ENCODE measurements at regions not wholly inside any gene's neighbourhood (a gene's known extent, or its start where the extent isn't known, plus 50 kb on each side); places are given as distances from the start of the nearest gene placed in this dataset.

- Histone ChIP-seq H3K4me2 (replicated peaks; ENCODE audit: extremely low read depth, low read length, poor library complexity, severe bottlenecking) (no peak overlapping the region), H3K9ac (ENCODE audit: insufficient read depth, low read length, poor library complexity, severe bottlenecking) (no peak overlapping the region), H3K9me3 (replicated peaks in 1 of 2; ENCODE audit: control insufficient read depth in 1 of 2, insufficient read depth in 1 of 2, low read length in 2 of 2) (no peaks in the 10 kb centered on the region), H2AFZ (ENCODE audit: insufficient read depth, low read depth, low read length, poor library complexity, severe bottlenecking) (no peak overlapping the region), H3K27ac (ENCODE audit: low read depth in 1 of 2, low read length in 2 of 2) (no peak overlapping the region), H3K36me3 (replicated peaks in 1 of 2; ENCODE audit: control insufficient read depth in 1 of 2, insufficient read depth in 2 of 2, low read length in 2 of 2) (no peaks in the 10 kb centered on the region), H3K4me1 (ENCODE audit: control insufficient read depth in 1 of 2, insufficient read depth in 2 of 2, low read length in 2 of 2) (no peaks in the 10 kb centered on the region), H3K27me3 (ENCODE audit: control insufficient read depth in 2 of 2, insufficient read depth in 2 of 2, low read length in 2 of 2) (no peaks in the 10 kb centered on the region), H4K20me1 (ENCODE audit: insufficient read depth, low read length) (no peaks in the 10 kb centered on the region), H3K79me2 (ENCODE audit: insufficient read depth, low read length) (no peaks in the 10 kb centered on the region), H3K4me3 (replicated peaks in 1 of 3; ENCODE audit: low read depth in 2 of 3, low read length in 3 of 3) (no peak overlapping the region)
- H3K4me3 Mint-ChIP-seq: no peak overlapping the region
- TF ChIP-seq CTCF (IDR thresholded peaks at IDR 0.05): no peak
- H3K4me1 Mint-ChIP-seq: no peaks in the 10 kb centered on the region
- WGBS (ENCODE audit: insufficient coverage): 93% methylated on average over 7 of the region's 10 CpGs
- intact Hi-C loops (cut with micrococcal nuclease): no loop called here
- no peaks in the 10 kb centered on the region for H3K36me3 Mint-ChIP-seq
- H3K9me3 Mint-ChIP-seq: peaks cover 0 to 4% (median 0%) of the 10 kb centered on the region in 7 donors
- DNase-seq: no peak
- H3K27ac Mint-ChIP-seq: peak overlapping the region in 1 of 7 donors; percentile 36
- H3K27me3 Mint-ChIP-seq (ENCODE audit: low read depth in 3 of 3): peaks cover 9 to 14% (median 12%) of the 10 kb centered on the region in 3 donors
Measured at GRCh38 chr11:116171271-116172140, 601.3 kb downstream of the BUD13 start.

GRCh38 chr11:116170526-116171120, 602.2 kb downstream of the BUD13 start:
- Histone ChIP-seq H3K27ac (ENCODE audit: low read depth in 1 of 2, low read length in 2 of 2) (no peak overlapping the region), H3K4me3 (replicated peaks in 1 of 3; ENCODE audit: low read depth in 2 of 3, low read length in 3 of 3) (no peak overlapping the region), H3K36me3 (replicated peaks in 1 of 2; ENCODE audit: control insufficient read depth in 1 of 2, insufficient read depth in 2 of 2, low read length in 2 of 2) (no peaks in the 10 kb centered on the region), H3K79me2 (ENCODE audit: insufficient read depth, low read length) (no peaks in the 10 kb centered on the region), H3K4me1 (ENCODE audit: control insufficient read depth in 1 of 2, insufficient read depth in 2 of 2, low read length in 2 of 2) (no peaks in the 10 kb centered on the region), H3K27me3 (ENCODE audit: control insufficient read depth in 2 of 2, insufficient read depth in 2 of 2, low read length in 2 of 2) (no peaks in the 10 kb centered on the region), H4K20me1 (ENCODE audit: insufficient read depth, low read length) (no peaks in the 10 kb centered on the region), H3K4me2 (replicated peaks; ENCODE audit: extremely low read depth, low read length, poor library complexity, severe bottlenecking) (no peak overlapping the region), H2AFZ (ENCODE audit: insufficient read depth, low read depth, low read length, poor library complexity, severe bottlenecking) (no peak overlapping the region), H3K9me3 (replicated peaks in 1 of 2; ENCODE audit: control insufficient read depth in 1 of 2, insufficient read depth in 1 of 2, low read length in 2 of 2) (no peaks in the 10 kb centered on the region), H3K9ac (ENCODE audit: insufficient read depth, low read length, poor library complexity, severe bottlenecking) (no peak overlapping the region)
- intact Hi-C loops (cut with micrococcal nuclease): no loop called here
- no peak for TF ChIP-seq CTCF (IDR thresholded peaks at IDR 0.05)
- no peak for DNase-seq
- H3K27me3 Mint-ChIP-seq (ENCODE audit: low read depth in 3 of 3): peaks cover 10 to 14% (median 14%) of the 10 kb centered on the region in 3 donors
- 70% methylated on average over 4 of the region's 8 CpGs for WGBS (ENCODE audit: insufficient coverage)
- no peaks in the 10 kb centered on the region for H3K4me1 Mint-ChIP-seq
- no peaks in the 10 kb centered on the region for H3K36me3 Mint-ChIP-seq
- no peak overlapping the region for H3K4me3 Mint-ChIP-seq
- peaks cover 0 to 4% (median 0%) of the 10 kb centered on the region in 7 donors for H3K9me3 Mint-ChIP-seq
- H3K27ac Mint-ChIP-seq: no peak overlapping the region

Data from CD14-positive monocyte (primary cell).